Neural cell (in vitro differentiated cells): ENCODE measurements at regions not wholly inside any gene's neighbourhood (a gene's known extent, or its start where the extent isn't known, plus 50 kb on each side); places are given as distances from the start of the nearest gene placed in this dataset.
"Not testable (repeated sequence)": the region's sequence is repeated elsewhere in the genome, so short reads cannot be mapped to it uniquely, and the experiment has no call there.

ENCODE experiments used
- EP300 ChIP-seq: fragments of 450-650 bp; conservative IDR thresholded peaks from 2 replicates; pipeline ENCODE4 v1.6.1; 2014; ENCODE audit warnings: antibody characterized with exemption, mild to moderate bottlenecking, moderate library complexity; ENCODE audit not compliant: poor library complexity, severe bottlenecking
- EZH2 ChIP-seq: fragments of 200-600, 300-800 bp; shearing (Covaris generic), sonication (generic); IDR thresholded peaks from 2 replicates; pipeline ENCODE4 v1.6.1; 2014; ENCODE audit warnings: antibody characterized with exemption, low read length, borderline replicate concordance, mild to moderate bottlenecking; ENCODE audit not compliant: insufficient read depth, poor library complexity, severe bottlenecking
- RAD21 ChIP-seq: fragments of 450-650 bp; conservative IDR thresholded peaks from 2 replicates; pipeline ENCODE4 v1.6.1; 2014; ENCODE audit warnings: antibody characterized with exemption, mild to moderate bottlenecking, moderate library complexity
- SMC3 ChIP-seq: fragments of 450-650 bp; conservative IDR thresholded peaks from 2 replicates; pipeline ENCODE4 v1.6.1; 2014; ENCODE audit warnings: antibody characterized with exemption, mild to moderate bottlenecking, moderate library complexity; ENCODE audit not compliant: poor library complexity
- TAF1 ChIP-seq: IDR thresholded peaks from 2 replicates; pipeline ENCODE4 v1.6.1; 2012; ENCODE audit warnings: low read depth
- TF ChIP-seq, protein P1 (sequence below): fragments of 450-650 bp; IDR thresholded peaks from 2 replicates; pipeline ENCODE4 v1.5.1; 2014; ENCODE audit warnings: antibody characterized with exemption, mild to moderate bottlenecking, moderate library complexity; ENCODE audit not compliant: poor library complexity, severe bottlenecking
- TF ChIP-seq, protein P2 (sequence below): IDR thresholded peaks from 2 replicates; pipeline ENCODE4 v1.6.1; 2012; ENCODE audit warnings: borderline replicate concordance

DNA sequence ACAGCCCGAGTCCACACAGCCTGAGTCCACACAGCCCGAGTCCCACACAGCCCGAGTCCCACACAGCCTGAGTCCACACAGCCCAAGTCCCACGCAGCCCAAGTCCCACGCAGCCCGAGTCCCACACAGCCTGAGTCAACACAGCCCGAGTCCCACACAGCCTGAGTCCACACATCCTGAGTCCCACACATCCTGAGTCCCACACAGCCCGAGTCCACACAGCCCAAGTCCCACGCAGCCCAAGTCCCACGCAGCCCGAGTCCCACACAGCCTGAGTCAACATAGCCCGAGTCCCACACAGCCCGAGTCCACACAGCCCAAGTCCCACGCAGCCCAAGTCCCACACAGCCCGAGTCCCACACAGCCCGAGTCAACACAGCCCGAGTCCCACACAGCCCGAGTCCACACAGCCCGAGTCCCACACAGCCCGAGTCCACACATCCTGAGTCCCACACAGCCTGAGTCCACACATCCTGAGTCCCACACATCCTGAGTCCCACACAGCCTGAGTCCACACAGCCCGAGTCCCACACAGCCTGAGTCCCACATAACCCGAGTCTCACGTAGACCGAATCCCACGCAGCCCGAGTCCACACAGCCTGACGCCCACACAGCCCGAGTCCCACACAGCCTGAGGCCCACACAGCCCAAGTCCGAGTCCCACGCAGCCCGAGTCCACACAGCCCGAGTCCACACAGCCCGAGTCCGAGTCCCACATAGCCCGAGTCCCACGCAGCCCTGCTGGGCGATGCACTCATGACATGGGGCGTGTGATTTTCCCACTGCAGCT is 60.6 kb upstream of the SMOC2 start:
- TF ChIP-seq, protein P1, sequence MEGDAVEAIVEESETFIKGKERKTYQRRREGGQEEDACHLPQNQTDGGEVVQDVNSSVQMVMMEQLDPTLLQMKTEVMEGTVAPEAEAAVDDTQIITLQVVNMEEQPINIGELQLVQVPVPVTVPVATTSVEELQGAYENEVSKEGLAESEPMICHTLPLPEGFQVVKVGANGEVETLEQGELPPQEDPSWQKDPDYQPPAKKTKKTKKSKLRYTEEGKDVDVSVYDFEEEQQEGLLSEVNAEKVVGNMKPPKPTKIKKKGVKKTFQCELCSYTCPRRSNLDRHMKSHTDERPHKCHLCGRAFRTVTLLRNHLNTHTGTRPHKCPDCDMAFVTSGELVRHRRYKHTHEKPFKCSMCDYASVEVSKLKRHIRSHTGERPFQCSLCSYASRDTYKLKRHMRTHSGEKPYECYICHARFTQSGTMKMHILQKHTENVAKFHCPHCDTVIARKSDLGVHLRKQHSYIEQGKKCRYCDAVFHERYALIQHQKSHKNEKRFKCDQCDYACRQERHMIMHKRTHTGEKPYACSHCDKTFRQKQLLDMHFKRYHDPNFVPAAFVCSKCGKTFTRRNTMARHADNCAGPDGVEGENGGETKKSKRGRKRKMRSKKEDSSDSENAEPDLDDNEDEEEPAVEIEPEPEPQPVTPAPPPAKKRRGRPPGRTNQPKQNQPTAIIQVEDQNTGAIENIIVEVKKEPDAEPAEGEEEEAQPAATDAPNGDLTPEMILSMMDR = not testable (repeated sequence)
- TF ChIP-seq SMC3, RAD21, EZH2, EP300, TAF1: not testable (repeated sequence)
- TF ChIP-seq, protein P2, sequence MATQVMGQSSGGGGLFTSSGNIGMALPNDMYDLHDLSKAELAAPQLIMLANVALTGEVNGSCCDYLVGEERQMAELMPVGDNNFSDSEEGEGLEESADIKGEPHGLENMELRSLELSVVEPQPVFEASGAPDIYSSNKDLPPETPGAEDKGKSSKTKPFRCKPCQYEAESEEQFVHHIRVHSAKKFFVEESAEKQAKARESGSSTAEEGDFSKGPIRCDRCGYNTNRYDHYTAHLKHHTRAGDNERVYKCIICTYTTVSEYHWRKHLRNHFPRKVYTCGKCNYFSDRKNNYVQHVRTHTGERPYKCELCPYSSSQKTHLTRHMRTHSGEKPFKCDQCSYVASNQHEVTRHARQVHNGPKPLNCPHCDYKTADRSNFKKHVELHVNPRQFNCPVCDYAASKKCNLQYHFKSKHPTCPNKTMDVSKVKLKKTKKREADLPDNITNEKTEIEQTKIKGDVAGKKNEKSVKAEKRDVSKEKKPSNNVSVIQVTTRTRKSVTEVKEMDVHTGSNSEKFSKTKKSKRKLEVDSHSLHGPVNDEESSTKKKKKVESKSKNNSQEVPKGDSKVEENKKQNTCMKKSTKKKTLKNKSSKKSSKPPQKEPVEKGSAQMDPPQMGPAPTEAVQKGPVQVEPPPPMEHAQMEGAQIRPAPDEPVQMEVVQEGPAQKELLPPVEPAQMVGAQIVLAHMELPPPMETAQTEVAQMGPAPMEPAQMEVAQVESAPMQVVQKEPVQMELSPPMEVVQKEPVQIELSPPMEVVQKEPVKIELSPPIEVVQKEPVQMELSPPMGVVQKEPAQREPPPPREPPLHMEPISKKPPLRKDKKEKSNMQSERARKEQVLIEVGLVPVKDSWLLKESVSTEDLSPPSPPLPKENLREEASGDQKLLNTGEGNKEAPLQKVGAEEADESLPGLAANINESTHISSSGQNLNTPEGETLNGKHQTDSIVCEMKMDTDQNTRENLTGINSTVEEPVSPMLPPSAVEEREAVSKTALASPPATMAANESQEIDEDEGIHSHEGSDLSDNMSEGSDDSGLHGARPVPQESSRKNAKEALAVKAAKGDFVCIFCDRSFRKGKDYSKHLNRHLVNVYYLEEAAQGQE = not testable (repeated sequence)
